AG09319 (cell line): ENCODE measurements at regions not wholly inside any gene's neighbourhood (a gene's known extent, or its start where the extent isn't known, plus 50 kb on each side); places are given as distances from the start of the nearest gene placed in this dataset.

Source experiments
- DNase-seq: peaks from one replicate; pipeline ENCODE4 v3.0.0-alpha.2; 2010; ENCODE audit warnings: low read depth; ENCODE audit errors: extremely low read depth
- TF ChIP-seq, protein P1 (sequence below): IDR thresholded peaks from 2 replicates; pipeline ENCODE4 v1.5.1; 2011; ENCODE audit warnings: low read depth, mild to moderate bottlenecking, inconsistent platforms, low read length, moderate library complexity

DNA sequence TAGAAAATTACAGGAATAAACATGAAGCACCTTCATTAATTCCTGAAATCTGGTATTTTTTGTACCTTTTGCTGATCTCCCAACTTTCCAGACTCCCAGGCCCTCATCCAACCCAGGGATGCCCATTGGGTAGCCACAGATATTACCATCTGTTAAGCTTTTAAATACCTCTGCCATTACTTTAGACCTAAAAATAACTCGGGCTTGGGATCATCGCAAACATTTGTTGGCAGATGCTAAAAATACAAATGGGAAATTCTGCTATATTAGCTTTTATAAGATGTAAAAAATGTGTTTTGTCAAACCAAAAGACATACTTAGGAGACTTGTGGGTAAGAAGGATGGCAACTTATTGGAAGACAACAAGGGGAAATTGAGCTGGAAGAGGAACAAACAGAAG, 376.1 kb downstream of the CENPW start:
- no peak for DNase-seq
- TF ChIP-seq, protein P1, sequence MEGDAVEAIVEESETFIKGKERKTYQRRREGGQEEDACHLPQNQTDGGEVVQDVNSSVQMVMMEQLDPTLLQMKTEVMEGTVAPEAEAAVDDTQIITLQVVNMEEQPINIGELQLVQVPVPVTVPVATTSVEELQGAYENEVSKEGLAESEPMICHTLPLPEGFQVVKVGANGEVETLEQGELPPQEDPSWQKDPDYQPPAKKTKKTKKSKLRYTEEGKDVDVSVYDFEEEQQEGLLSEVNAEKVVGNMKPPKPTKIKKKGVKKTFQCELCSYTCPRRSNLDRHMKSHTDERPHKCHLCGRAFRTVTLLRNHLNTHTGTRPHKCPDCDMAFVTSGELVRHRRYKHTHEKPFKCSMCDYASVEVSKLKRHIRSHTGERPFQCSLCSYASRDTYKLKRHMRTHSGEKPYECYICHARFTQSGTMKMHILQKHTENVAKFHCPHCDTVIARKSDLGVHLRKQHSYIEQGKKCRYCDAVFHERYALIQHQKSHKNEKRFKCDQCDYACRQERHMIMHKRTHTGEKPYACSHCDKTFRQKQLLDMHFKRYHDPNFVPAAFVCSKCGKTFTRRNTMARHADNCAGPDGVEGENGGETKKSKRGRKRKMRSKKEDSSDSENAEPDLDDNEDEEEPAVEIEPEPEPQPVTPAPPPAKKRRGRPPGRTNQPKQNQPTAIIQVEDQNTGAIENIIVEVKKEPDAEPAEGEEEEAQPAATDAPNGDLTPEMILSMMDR = no peak

DNA sequence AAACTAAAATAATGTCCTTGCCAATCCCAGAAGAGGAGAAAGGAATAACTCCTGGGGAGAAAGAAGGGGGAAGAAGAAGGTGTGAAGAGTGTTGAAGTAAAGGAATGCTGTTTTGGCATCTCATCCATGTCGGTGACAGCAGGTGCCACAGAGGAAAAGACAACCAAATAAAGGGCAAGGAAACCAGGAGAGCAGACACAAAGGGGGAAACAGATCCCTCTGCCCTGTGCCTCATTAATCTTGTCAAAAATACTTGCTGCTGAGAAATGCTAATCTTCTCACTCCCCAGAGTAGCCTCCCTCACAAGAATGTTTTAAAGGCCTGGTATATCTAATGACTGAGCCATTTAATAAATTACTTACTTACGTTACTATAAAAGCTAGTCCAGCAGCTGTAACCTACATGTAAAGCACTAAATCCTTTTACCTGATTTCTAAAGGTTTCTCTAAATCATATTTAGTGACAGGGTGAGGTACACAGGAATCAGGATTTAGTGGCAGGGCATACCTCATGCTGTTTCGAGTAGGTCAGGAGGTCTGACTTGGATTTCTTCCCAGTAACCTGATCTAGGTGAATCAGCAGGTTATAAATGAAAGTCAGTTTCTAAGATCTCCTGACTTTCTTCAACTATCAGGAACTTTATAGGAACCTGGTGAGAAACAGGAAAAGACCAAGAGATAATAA, 377.1 kb downstream of the CENPW start:
- TF ChIP-seq, protein P1 = no peak
- DNase-seq = no peak

DNA sequence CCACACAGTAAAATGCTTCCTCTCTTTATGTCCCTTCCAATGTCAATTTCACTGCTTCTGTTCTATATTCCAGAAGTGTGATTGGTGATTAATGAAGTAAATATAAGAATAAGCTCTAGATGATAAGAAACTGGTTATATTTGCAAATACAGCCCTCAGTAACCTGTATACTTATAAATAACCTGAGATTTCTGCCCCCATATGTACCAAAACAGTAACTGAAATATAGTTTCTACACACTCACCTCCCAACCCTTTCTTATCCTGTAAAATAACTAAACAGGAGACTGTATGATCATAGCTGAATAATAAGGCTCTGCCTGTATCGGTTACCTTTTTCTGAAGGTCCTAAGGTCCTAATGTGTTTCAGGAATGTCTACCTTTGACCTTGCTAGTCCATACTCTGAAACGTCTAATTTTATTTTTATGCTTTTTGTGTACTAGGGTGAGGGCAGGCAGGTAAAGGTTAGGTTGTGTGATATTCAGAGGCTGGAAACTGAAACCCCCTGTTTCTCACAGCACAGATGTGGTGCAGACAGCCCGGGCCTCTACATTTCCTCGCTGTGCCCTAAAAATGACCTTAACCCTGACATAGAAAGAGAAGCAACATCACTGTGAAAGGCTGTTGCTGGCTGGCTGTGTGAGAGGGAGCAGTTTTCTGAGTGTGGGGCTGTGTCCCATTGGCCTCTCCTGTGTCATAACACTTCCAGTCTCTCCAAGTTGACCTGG, 378.8 kb downstream of the CENPW start:
- TF ChIP-seq, protein P1 = no peak
- DNase-seq = no peak

DNA sequence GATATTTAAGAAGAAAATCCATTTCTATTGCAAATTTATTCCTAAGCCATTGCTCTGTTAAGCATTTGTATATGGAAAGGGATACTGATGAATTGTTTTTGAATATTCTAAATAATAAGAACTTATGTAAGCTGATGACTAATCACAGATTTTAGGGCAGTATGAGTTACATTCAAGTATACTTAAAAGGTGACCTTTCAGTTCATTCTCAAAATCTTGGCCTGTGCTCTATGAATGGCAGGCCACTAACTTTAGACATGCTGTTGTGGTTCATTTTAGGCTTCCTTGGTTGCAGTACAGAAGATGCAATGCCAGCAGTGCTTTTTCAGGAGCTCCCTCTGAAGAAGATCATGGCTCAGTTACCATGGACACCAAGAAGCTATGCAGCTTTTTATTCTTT, 380.4 kb downstream of the CENPW start:
- no peak for DNase-seq
- TF ChIP-seq, protein P1 = no peak

DNA sequence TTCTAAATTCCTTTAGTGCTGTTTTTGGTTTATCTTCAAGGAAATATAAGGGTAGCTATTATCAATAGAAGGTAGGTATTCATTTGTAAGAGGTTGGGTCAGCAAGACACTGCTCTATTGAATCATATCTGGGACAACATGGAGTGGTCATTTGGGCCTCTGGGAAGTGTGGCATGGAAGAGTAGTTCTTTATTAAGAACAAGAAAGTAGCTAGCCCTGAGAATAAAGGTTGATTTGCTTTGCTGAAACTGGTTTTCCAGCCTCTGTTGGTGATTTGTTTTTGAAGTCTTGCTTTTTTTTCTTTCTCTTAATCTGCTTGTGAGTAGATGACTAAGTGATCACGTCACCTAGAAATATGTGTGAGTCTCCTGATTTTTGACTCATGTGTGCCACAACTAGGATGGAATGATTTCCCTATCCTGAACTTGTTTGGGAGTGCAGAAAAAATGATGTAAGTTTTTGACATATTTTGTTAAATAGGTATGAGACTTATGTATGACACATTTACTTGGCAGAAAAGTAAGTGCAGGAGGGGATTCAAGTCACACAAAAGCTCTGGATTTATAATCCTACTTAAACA, 381.8 kb downstream of the CENPW start:
- DNase-seq = peak; percentile 37
- TF ChIP-seq, protein P1 = no peak

DNA sequence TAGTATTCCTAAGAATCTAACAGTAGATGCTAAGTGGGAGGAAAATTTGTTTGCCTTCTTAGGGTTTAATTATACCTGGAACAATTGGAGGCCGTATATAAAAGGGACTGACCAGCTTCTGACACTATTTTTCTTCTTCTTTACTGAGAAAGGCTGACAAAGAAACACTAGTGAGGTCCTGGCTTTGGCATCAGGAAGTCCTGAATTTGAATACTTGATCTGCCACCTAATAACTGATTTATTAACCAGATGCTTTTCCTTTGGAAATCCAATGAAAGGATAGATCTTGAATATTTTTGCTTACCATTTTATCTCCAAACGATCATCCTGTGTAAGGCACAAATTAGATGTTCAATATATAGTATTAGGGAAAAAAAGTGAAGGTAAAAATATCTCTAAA, 382.5 kb downstream of the CENPW start:
- TF ChIP-seq, protein P1 = no peak
- no peak for DNase-seq

DNA sequence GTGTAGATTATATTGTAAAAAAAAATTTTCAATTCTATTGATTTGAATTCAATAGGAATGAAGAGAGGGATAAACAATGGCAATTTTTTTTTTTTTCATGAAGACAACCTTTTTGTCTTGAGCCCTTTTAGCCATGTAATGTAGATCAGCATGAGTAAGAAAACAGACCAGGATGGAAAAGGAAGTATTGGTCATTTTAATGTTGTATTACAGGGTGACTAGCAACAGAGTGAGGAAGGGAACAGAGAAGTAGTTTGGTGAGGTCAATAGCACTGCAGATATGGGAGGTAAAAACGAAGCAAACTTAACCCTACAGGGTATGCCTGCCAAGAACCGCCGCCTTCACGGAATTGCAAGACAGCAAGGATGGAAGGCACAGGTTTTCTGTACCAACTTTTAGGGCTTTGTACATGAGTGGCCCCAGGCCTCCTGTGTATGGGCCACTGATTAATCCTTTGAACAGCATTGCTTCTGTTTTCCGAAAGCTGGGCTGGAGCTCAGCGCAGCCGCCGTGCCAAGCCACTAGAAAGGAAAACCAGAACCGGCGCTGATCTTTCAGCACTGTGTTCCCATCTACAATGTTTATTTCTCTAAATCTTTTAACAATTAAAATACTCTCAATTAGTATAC, 383.7 kb downstream of the CENPW start:
- TF ChIP-seq, protein P1 = no peak
- no peak for DNase-seq
